ENCODE measurements at regions not wholly inside any gene's neighbourhood (a gene's known extent, or its start where the extent isn't known, plus 50 kb on each side); places are given as distances from the start of the nearest gene placed in this dataset.
"Not testable (repeated sequence)": the region's sequence is repeated elsewhere in the genome, so short reads cannot be mapped to it uniquely, and the experiment has no call there.

DNA sequence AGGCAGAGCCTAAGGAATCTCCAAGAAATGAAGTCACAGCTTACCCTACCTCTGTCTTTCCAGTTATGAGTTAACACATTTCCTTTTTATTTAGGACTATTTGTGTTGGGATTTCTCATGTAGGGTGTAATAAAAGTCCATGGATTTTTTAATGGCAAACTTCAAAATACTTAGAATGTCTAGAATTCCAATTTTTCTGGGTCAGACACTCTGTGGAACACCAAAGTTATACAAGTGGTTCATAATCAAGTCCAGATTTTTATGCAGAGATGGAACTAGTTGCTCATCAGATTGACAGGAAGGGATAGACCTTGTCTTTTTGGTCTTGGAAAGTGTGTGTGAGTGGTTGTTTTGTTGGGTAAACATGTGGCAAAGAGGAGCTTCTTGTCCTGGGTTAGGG is 69.8 kb upstream of the ADRA1D start (continued):
- TF ChIP-seq, protein P1, sequence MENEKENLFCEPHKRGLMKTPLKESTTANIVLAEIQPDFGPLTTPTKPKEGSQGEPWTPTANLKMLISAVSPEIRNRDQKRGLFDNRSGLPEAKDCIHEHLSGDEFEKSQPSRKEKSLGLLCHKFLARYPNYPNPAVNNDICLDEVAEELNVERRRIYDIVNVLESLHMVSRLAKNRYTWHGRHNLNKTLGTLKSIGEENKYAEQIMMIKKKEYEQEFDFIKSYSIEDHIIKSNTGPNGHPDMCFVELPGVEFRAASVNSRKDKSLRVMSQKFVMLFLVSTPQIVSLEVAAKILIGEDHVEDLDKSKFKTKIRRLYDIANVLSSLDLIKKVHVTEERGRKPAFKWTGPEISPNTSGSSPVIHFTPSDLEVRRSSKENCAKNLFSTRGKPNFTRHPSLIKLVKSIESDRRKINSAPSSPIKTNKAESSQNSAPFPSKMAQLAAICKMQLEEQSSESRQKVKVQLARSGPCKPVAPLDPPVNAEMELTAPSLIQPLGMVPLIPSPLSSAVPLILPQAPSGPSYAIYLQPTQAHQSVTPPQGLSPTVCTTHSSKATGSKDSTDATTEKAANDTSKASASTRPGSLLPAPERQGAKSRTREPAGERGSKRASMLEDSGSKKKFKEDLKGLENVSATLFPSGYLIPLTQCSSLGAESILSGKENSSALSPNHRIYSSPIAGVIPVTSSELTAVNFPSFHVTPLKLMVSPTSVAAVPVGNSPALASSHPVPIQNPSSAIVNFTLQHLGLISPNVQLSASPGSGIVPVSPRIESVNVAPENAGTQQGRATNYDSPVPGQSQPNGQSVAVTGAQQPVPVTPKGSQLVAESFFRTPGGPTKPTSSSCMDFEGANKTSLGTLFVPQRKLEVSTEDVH (IDR thresholded peaks at IDR 0.05; ENCODE audit: low read depth, partially characterized antibody), result no peak
- TF ChIP-seq ESRRA (IDR thresholded peaks at IDR 0.05; ENCODE audit: low read length) (no peak), EP300 (IDR thresholded peaks at IDR 0.05; ENCODE audit: borderline replicate concordance in 1 of 2, control insufficient read depth in 1 of 2, low read depth in 2 of 2, low read length in 2 of 2) (no peak), RFX5 (IDR thresholded peaks at IDR 0.05; ENCODE audit: low read depth, low read length) (no peak), RAD51 (IDR thresholded peaks at IDR 0.05) (no peak)

GRCh38 chr20:4310616-4311015 is 61.5 kb upstream of the ADRA1D start:
- H3K4me1 ChIP-seq (ENCODE audit: control insufficient read depth, insufficient read depth, low read length); BruUV-seq (replicated peaks); H3K4me2 ChIP-seq (ENCODE audit: control insufficient read depth, insufficient read depth); H2AFZ ChIP-seq (ENCODE audit: control insufficient read depth, low read depth, low read length); in situ Hi-C loops (cut with MboI); H3K4me3 ChIP-seq; DNase-seq (ENCODE audit: low read depth, low spot score); H3K27me3 ChIP-seq (replicated peaks in 1 of 2; ENCODE audit: control insufficient read depth in 2 of 2, insufficient read depth in 2 of 2, low read length in 1 of 2); H4K20me1 ChIP-seq (ENCODE audit: control insufficient read depth, insufficient read depth); H3K27ac ChIP-seq (ENCODE audit: control insufficient read depth, insufficient read depth); H3K79me2 ChIP-seq (ENCODE audit: control insufficient read depth, insufficient read depth, low read length); H3K36me3 ChIP-seq (ENCODE audit: control insufficient read depth in 2 of 2, insufficient read depth in 2 of 2, low read length in 1 of 2); H3K9ac ChIP-seq (ENCODE audit: control insufficient read depth, insufficient read depth, low read length); H3K9me3 ChIP-seq (replicated peaks; ENCODE audit: control insufficient read depth, insufficient read depth, low read length); ATAC-seq; SMC1A ChIA-PET (ENCODE audit: uncharacterized antibody, unreplicated experiment); CTCF ChIA-PET; RAD21 ChIA-PET (ENCODE audit: unreplicated experiment); POLR2A ChIA-PET; intact Hi-C loops (cut with micrococcal nuclease; ENCODE audit: unreplicated experiment); FAIRE-seq: not testable (repeated sequence)
- 42% methylated on average over 4 of the region's 4 CpGs for WGBS (ENCODE audit: insufficient coverage, insufficient replicate concordance, low lambda C conversion rate, missing lambda C conversion rate)

Measured in GM12878 (cell line).